ENCODE measurements at regions not wholly inside any gene's neighbourhood (a gene's known extent, or its start where the extent isn't known, plus 50 kb on each side); places are given as distances from the start of the nearest gene placed in this dataset.

GRCh38 chr2:149924549-149925213, 337.1 kb upstream of the MMADHC start:
- intact Hi-C loops (cut with DNase I), result no loop called here
- H3K4me1 ChIP-seq, result no peaks in the 10 kb centered on the region

GRCh38 chr2:149924028-149924427, 336.5 kb upstream of the MMADHC start:
- no peaks in the 10 kb centered on the region for H3K36me3 ChIP-seq
- no peaks in the 10 kb centered on the region for H3K9me3 ChIP-seq
- intact Hi-C loops (cut with DNase I), result no loop called here
- H3K4me3 ChIP-seq, result no peak overlapping the region
- TF ChIP-seq CTCF (IDR thresholded peaks at IDR 0.05), result no peak
- no peaks in the 10 kb centered on the region for H3K27me3 ChIP-seq
- H3K27ac ChIP-seq, result no peak overlapping the region
- H3K4me1 ChIP-seq, result no peaks in the 10 kb centered on the region
- DNase-seq (ENCODE audit: low spot score in 2 of 2), result no peak

More at GRCh38 chr2:149924549-149925213, 337.1 kb upstream of the MMADHC start:
- no peaks in the 10 kb centered on the region for H3K9me3 ChIP-seq
- no peak for DNase-seq (ENCODE audit: low spot score in 2 of 2)
- H3K36me3 ChIP-seq, result no peaks in the 10 kb centered on the region
- no peak overlapping the region for H3K4me3 ChIP-seq
- no peak for TF ChIP-seq CTCF (IDR thresholded peaks at IDR 0.05)
- no peak overlapping the region for H3K27ac ChIP-seq
- H3K27me3 ChIP-seq, result no peaks in the 10 kb centered on the region

GRCh38 chr2:149921911-149922616, 334.5 kb upstream of the MMADHC start:
- no peak for DNase-seq (ENCODE audit: low spot score in 2 of 2)
- Histone ChIP-seq H3K4me1 (no peaks in the 10 kb centered on the region), H3K4me3 (no peak overlapping the region), H3K36me3 (no peaks in the 10 kb centered on the region), H3K9me3 (peaks cover 0 to 4% of the 10 kb centered on the region in 2 donors), H3K27me3 (no peaks in the 10 kb centered on the region), H3K27ac (no peak overlapping the region)
- intact Hi-C loops (cut with DNase I), result no loop called here
- TF ChIP-seq CTCF (IDR thresholded peaks at IDR 0.05), result no peak

- no peaks in the 10 kb centered on the region for H3K27me3 ChIP-seq
- no peak for TF ChIP-seq CTCF (IDR thresholded peaks at IDR 0.05)
- H3K27ac ChIP-seq, result no peak overlapping the region
- no peak overlapping the region for H3K4me3 ChIP-seq
- no peaks in the 10 kb centered on the region for H3K36me3 ChIP-seq
- H3K9me3 ChIP-seq, result peaks cover 0 to 4% of the 10 kb centered on the region in 2 donors
- no peaks in the 10 kb centered on the region for H3K4me1 ChIP-seq
- DNase-seq (ENCODE audit: low spot score in 2 of 2), result no peak
- intact Hi-C loops (cut with DNase I), result no loop called here
Observed at GRCh38 chr2:149920389-149920788, 332.8 kb upstream of the MMADHC start.

GRCh38 chr2:149915151-149915550, 327.6 kb upstream of the MMADHC start:
- no peaks in the 10 kb centered on the region for H3K27me3 ChIP-seq
- intact Hi-C loops (cut with DNase I), result no loop called here

More at GRCh38 chr2:149915151-149915550, 327.6 kb upstream of the MMADHC start:
- no peaks in the 10 kb centered on the region for H3K4me1 ChIP-seq
- H3K36me3 ChIP-seq, result no peaks in the 10 kb centered on the region
- DNase-seq (ENCODE audit: low spot score in 2 of 2), result no peak
- H3K4me3 ChIP-seq, result no peak overlapping the region
- H3K9me3 ChIP-seq, result peaks cover 0 to 4% of the 10 kb centered on the region in 2 donors
- no peak overlapping the region for H3K27ac ChIP-seq
- no peak for TF ChIP-seq CTCF (IDR thresholded peaks at IDR 0.05)
